ENCODE measurements at regions not wholly inside any gene's neighbourhood (a gene's known extent, or its start where the extent isn't known, plus 50 kb on each side); places are given as distances from the start of the nearest gene placed in this dataset.
"Not testable (repeated sequence)": the region's sequence is repeated elsewhere in the genome, so short reads cannot be mapped to it uniquely, and the experiment has no call there.

GRCh38 chr10:78467496-78468106 is 433.9 kb downstream of the RPS24 start:
- no peaks in the 10 kb centered on the region for H3K27me3 Mint-ChIP-seq (ENCODE audit: low read depth)
- H3K4me3 Mint-ChIP-seq = no peak overlapping the region

GRCh38 chr10:78468731-78469130 is 435.1 kb downstream of the RPS24 start:
- H3K27ac Mint-ChIP-seq; intact Hi-C loops (cut with micrococcal nuclease); H3K4me1 Mint-ChIP-seq (ENCODE audit: low read depth); H3K27me3 Mint-ChIP-seq (ENCODE audit: low read depth); H3K36me3 Mint-ChIP-seq (ENCODE audit: low read depth); H3K9me3 Mint-ChIP-seq; H3K4me3 Mint-ChIP-seq; CTCF ChIA-PET; DNase-seq: not testable (repeated sequence)

More at GRCh38 chr10:78467496-78468106, 433.9 kb downstream of the RPS24 start:
- H3K9me3 Mint-ChIP-seq = peaks cover 4% of the 10 kb centered on the region
- DNase-seq = no peak
- CTCF ChIA-PET = no interaction called here
- no peaks in the 10 kb centered on the region for H3K4me1 Mint-ChIP-seq (ENCODE audit: low read depth)
- no peak overlapping the region for H3K27ac Mint-ChIP-seq
- no peaks in the 10 kb centered on the region for H3K36me3 Mint-ChIP-seq (ENCODE audit: low read depth)
- intact Hi-C loops (cut with micrococcal nuclease) = no loop called here

GRCh38 chr10:78470267-78471103 is 436.8 kb downstream of the RPS24 start:
- Mint-ChIP-seq H3K27ac (no peak overlapping the region), H3K27me3 (ENCODE audit: low read depth) (no peaks in the 10 kb centered on the region), H3K4me3 (no peak overlapping the region), H3K9me3 (peaks cover 4% of the 10 kb centered on the region), H3K36me3 (ENCODE audit: low read depth) (no peaks in the 10 kb centered on the region), H3K4me1 (ENCODE audit: low read depth) (no peaks in the 10 kb centered on the region)
- CTCF ChIA-PET = no interaction called here
- intact Hi-C loops (cut with micrococcal nuclease) = no loop called here
- DNase-seq = no peak

GRCh38 chr10:78471326-78471722 is 437.7 kb downstream of the RPS24 start:
- Mint-ChIP-seq H3K4me3 (no peak overlapping the region), H3K36me3 (ENCODE audit: low read depth) (no peaks in the 10 kb centered on the region), H3K4me1 (ENCODE audit: low read depth) (no peaks in the 10 kb centered on the region), H3K27ac (no peak overlapping the region), H3K9me3 (peaks cover 4% of the 10 kb centered on the region), H3K27me3 (ENCODE audit: low read depth) (no peaks in the 10 kb centered on the region)
- CTCF ChIA-PET = interaction anchor here (0.5 kb wide), 1 partner anchor 190 kb away, joined by 3 read pairs; no protein-coding TSS in a partner anchor
- DNase-seq = no peak
- intact Hi-C loops (cut with micrococcal nuclease) = no loop called here

GRCh38 chr10:78471723-78472550 is 438.3 kb downstream of the RPS24 start:
- H3K4me3 Mint-ChIP-seq = no peak overlapping the region
- H3K27me3 Mint-ChIP-seq (ENCODE audit: low read depth) = no peaks in the 10 kb centered on the region
- H3K4me1 Mint-ChIP-seq (ENCODE audit: low read depth) = no peaks in the 10 kb centered on the region
- CTCF ChIA-PET = interaction anchor here (0.5 kb wide), 1 partner anchor 190 kb away, joined by 3 read pairs; no protein-coding TSS in a partner anchor
- DNase-seq = no peak
- no peak overlapping the region for H3K27ac Mint-ChIP-seq
- peaks cover 4% of the 10 kb centered on the region for H3K9me3 Mint-ChIP-seq
- intact Hi-C loops (cut with micrococcal nuclease) = no loop called here
- no peaks in the 10 kb centered on the region for H3K36me3 Mint-ChIP-seq (ENCODE audit: low read depth)

- intact Hi-C loops (cut with micrococcal nuclease) = no loop called here
- no peak overlapping the region for H3K4me3 Mint-ChIP-seq
- CTCF ChIA-PET = no interaction called here
- H3K27me3 Mint-ChIP-seq (ENCODE audit: low read depth) = no peaks in the 10 kb centered on the region
- no peak overlapping the region for H3K27ac Mint-ChIP-seq
- no peaks in the 10 kb centered on the region for H3K4me1 Mint-ChIP-seq (ENCODE audit: low read depth)
- no peaks in the 10 kb centered on the region for H3K36me3 Mint-ChIP-seq (ENCODE audit: low read depth)
- H3K9me3 Mint-ChIP-seq = peaks cover 2% of the 10 kb centered on the region
- DNase-seq = no peak
These were observed 438.9 kb downstream of the RPS24 start for GRCh38 chr10:78472551-78472890.

GRCh38 chr10:78473006-78473405 is 439.3 kb downstream of the RPS24 start:
- CTCF ChIA-PET = no interaction called here

GRCh38 chr10:78474743-78475142 is 441.1 kb downstream of the RPS24 start:
- H3K27me3 Mint-ChIP-seq (ENCODE audit: low read depth) = no peaks in the 10 kb centered on the region
- no peaks in the 10 kb centered on the region for H3K4me1 Mint-ChIP-seq (ENCODE audit: low read depth)
- no peak for DNase-seq
- intact Hi-C loops (cut with micrococcal nuclease) = no loop called here
- H3K36me3 Mint-ChIP-seq (ENCODE audit: low read depth) = no peaks in the 10 kb centered on the region
- no peak overlapping the region for H3K4me3 Mint-ChIP-seq
- peaks cover 2% of the 10 kb centered on the region for H3K9me3 Mint-ChIP-seq
- H3K27ac Mint-ChIP-seq = no peak overlapping the region
- CTCF ChIA-PET = no interaction called here

More at GRCh38 chr10:78473006-78473405, 439.3 kb downstream of the RPS24 start:
- Mint-ChIP-seq H3K9me3 (peaks cover 2% of the 10 kb centered on the region), H3K27ac (no peak overlapping the region), H3K36me3 (ENCODE audit: low read depth) (no peaks in the 10 kb centered on the region), H3K4me1 (ENCODE audit: low read depth) (no peaks in the 10 kb centered on the region), H3K4me3 (no peak overlapping the region), H3K27me3 (ENCODE audit: low read depth) (no peaks in the 10 kb centered on the region)
- DNase-seq = no peak
- intact Hi-C loops (cut with micrococcal nuclease) = no loop called here

- no peak for DNase-seq
- no peaks in the 10 kb centered on the region for H3K27me3 Mint-ChIP-seq (ENCODE audit: low read depth)
- no peaks in the 10 kb centered on the region for H3K9me3 Mint-ChIP-seq
- intact Hi-C loops (cut with micrococcal nuclease) = no loop called here
- no peak overlapping the region for H3K27ac Mint-ChIP-seq
- H3K4me3 Mint-ChIP-seq = no peak overlapping the region
- H3K36me3 Mint-ChIP-seq (ENCODE audit: low read depth) = no peaks in the 10 kb centered on the region
- CTCF ChIA-PET = no interaction called here
- H3K4me1 Mint-ChIP-seq (ENCODE audit: low read depth) = no peaks in the 10 kb centered on the region
These were observed 441.8 kb downstream of the RPS24 start for GRCh38 chr10:78475437-78475836.

GRCh38 chr10:78476156-78476555 is 442.5 kb downstream of the RPS24 start:
- DNase-seq = no peak
- Mint-ChIP-seq H3K27ac (no peak overlapping the region), H3K4me1 (ENCODE audit: low read depth) (no peaks in the 10 kb centered on the region), H3K27me3 (ENCODE audit: low read depth) (no peaks in the 10 kb centered on the region), H3K36me3 (ENCODE audit: low read depth) (no peaks in the 10 kb centered on the region), H3K4me3 (no peak overlapping the region), H3K9me3 (no peaks in the 10 kb centered on the region)
- CTCF ChIA-PET = no interaction called here
- intact Hi-C loops (cut with micrococcal nuclease) = no loop called here

- intact Hi-C loops (cut with micrococcal nuclease) = no loop called here
- no peaks in the 10 kb centered on the region for H3K27me3 Mint-ChIP-seq (ENCODE audit: low read depth)
- H3K27ac Mint-ChIP-seq = no peak overlapping the region
- no peak for DNase-seq
- CTCF ChIA-PET = no interaction called here
- H3K4me3 Mint-ChIP-seq = no peak overlapping the region
- no peaks in the 10 kb centered on the region for H3K36me3 Mint-ChIP-seq (ENCODE audit: low read depth)
- H3K9me3 Mint-ChIP-seq = no peaks in the 10 kb centered on the region
- H3K4me1 Mint-ChIP-seq (ENCODE audit: low read depth) = no peaks in the 10 kb centered on the region
These were observed 443.2 kb downstream of the RPS24 start for GRCh38 chr10:78476844-78477243.

GRCh38 chr10:78478919-78479318 is 445.3 kb downstream of the RPS24 start:
- DNase-seq = no peak
- CTCF ChIA-PET = no interaction called here
- H3K27ac Mint-ChIP-seq = no peak overlapping the region
- H3K9me3 Mint-ChIP-seq = no peaks in the 10 kb centered on the region
- H3K36me3 Mint-ChIP-seq (ENCODE audit: low read depth) = no peaks in the 10 kb centered on the region
- no peaks in the 10 kb centered on the region for H3K27me3 Mint-ChIP-seq (ENCODE audit: low read depth)
- intact Hi-C loops (cut with micrococcal nuclease) = no loop called here
- H3K4me3 Mint-ChIP-seq = no peak overlapping the region
- no peaks in the 10 kb centered on the region for H3K4me1 Mint-ChIP-seq (ENCODE audit: low read depth)

All from activated naive CD4-positive, alpha-beta T cell treated with anti-CD3 and anti-CD28 coated beads for 36 hours (primary cell).